LHCN-M2 (cell line): ENCODE measurements at regions not wholly inside any gene's neighbourhood (a gene's known extent, or its start where the extent isn't known, plus 50 kb on each side); places are given as distances from the start of the nearest gene placed in this dataset.
A peak's percentile ranks its signal among the peaks of the same experiment; 100 is the strongest.

Experiments
- DNase-seq: peaks from one replicate; pipeline ENCODE4 v3.0.0-alpha.2; 2012; ENCODE audit warnings: low read depth

DNA sequence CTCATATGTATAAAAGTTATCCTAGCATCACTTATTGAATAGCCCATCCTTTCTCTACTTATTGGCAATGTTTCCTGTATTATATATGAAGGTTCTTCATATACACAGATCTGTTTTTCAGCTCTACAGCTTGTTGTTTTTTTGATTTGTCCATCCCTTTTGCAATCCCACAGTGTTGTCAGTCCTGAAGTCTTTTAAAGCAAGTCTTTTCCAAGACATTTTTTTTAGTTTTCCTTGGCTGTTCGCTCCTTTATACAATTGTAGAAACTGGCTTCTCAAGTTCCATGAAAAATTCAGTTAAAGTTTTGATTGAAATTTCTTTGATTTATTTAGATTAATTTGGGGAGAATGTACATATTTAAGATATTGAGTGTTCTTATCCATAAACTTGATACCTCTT, 295.3 kb upstream of the SORL1-AS1 start:
- DNase-seq: no peak

DNA sequence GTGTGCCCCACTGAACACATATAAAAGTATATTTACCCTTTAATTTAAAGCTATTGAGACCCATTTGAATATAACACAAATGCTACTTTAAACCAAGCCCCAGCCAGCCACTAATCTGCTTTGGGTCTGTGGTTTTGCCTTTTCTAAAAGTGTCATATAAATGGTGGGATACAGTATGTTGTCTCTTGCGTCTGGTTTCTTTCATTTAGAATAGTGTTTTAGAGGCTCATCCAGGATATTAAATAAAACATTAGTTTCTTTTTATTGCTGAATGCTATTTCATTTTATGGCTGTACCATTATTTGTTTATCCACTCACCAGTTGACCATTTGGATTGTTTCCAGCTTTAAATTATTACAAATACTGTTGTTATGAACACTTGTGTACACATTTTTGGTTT, 290.5 kb upstream of the SORL1-AS1 start:
- no peak for DNase-seq

DNA sequence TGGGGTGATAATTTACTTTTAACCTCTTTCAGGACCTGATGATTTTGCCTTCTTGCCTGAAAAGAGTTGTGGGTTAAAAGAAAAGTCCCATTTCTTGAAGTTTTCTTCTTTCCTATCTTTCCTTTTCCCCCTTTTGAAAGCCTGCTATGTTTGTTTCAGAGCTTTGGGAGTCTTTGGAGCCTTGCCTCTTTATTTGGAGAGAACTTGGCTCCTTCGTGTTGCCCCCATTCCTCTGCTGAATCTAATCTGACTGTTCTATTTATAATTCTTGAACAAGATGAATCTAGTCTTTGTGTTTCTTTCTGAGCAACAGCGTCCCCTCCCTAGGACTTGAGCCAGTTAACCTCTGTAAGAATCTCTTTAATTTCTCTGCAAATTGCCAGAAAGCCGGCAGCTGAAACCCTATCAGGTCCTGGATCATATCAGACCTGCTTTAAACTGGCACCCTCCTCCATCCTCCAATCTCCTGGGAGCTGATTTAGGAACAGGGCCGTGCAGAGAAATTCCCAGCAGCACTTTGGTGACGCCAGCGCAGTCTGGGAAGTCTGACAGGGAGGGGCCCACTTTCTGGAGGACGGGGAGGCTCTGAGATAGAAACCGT, 289.1 kb upstream of the SORL1-AS1 start:
- no peak for DNase-seq

- DNase-seq: no peak
Measured at GRCh38 chr11:121741351-121741760, 288.6 kb upstream of the SORL1-AS1 start.

DNA sequence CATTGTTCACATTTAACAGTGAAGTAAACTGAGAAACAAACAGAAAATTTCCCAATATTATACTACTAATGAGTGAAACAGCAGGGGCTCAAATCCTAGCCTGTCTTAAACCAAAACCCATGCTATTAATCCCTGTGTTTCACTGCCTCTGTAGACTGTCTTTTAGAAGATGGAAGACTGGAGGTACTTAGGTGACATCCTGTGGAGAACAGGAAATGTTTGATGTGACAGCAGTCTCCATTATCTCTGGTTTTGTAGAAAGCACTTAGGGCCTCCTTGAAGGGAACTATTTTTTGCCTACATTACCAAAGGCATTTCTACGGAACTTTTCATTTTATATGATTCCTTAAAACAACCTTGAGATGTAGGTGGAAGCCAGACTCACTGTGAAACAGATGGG, 288.1 kb upstream of the SORL1-AS1 start:
- no peak for DNase-seq

DNA sequence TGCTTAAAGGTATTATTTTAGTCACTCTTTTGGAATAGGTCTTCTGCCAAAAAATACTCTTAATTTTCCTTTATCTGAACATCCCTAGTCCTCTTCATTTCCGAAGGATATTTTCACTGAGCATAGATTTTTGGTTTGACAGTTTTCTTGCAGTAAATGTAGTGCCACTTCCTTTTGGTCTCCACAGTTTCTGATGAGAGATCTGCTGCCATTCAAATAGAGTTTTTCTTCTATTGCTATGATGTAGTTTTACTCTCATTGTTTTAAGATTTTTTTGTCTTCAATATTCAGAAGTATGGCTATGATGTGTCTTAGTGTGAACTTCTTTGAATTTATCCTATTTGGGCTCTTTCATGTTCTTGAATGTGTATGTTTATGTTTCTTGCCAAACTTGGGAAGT, 281.1 kb upstream of the SORL1-AS1 start:
- DNase-seq: no peak

DNA sequence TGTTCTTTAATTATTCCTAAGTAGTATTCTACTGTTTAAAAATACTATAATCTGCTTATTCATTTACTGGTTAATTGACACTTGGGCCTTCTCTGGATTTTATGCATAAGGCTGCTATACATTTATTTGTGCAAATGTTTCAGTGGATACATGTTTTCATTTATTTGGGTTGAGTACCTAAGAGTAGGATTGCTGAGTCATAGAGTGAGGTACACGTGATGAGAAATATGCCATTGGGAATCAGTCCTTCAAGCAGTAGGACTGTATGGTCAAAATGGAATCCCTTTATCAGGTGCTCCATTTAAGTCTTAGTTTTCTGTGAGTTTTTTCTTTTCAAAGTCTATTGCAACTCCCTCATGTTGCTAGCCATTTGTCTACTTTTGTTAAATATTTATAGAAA, 275.2 kb upstream of the SORL1-AS1 start:
- no peak for DNase-seq

DNA sequence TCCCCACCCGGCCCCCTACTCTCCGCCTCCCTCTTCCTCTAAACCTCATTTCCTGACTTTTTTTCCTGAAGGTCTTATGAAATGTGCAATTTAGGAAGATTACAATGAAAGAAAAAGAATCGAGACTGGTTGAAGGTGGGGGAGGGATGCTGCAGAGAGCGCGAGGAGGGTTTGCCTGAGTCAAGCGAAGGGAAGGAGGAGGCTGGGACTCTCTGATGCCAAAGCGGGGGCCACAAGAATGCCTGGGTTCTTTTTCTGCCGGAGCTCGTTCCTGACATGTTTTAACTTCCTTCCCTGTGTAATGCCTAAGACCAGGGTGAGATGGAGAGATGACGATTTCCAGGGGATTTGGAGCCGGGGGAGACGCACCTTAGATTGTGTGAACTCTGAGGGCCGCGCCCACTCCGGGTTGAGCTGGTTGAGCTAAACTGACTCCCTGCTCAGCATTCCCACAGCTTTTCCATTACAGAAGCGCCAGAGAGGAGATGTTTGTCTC, 270.5 kb upstream of the SORL1-AS1 start:
- DNase-seq: no peak

DNA sequence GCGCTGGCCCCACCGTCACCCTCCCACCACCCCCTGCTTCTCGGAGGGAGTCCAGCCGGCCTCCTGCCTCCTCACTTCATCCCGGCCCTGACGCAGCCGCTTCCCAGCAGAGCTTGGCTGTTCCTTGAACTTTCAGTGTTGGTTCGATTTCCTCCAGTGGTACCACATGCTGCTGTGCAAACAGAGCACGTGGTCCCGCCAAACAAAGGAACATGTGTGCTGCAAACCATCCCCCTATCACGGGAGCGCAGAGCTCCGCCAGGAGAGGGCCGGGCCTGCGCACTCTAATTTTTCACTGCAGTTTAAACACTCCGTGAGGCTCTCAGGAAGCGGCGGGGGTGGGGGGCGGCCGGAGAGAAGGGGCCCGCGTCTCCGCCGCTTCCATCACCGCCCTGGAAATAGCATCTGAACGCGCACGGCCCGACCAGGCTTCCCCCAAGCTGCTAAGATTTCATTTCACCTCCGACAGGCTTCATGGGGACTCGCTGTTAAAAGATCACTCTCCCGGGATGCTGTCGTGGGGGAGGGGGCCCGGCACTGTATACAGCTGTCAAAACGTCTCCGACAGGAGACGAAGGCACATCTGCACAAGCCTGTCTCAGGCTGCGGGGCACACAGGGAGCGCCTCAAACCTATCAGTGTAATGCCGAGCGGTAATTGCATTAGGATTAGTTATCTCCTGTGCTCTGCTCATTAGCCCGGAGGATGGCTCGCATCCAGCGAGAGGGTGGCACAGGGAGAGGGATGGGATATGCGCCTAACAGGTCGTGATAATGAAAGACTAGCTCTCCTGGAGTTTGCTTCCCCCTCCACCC, 269.9 kb upstream of the SORL1-AS1 start:
- DNase-seq: peak; percentile 76

- no peak for DNase-seq
Measured at GRCh38 chr11:121721961-121722360, 269.2 kb upstream of the SORL1-AS1 start.

DNA sequence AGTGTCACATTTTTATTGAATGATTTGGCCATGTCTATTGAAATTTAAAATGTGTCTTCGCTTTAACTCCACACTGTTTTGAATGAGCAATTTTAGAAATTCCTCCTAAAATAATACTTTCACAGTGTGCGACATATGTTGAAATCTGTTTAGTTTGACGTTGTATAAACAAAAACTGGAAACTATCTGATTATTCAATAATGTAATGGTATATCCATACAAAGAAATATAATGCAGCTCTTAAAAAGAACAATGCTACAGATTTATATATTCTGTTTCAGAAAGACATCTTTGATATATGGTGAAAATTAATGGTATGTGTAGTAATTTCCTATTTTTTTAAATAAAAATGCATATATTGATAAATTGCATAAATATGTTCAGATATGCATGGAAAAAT, 268.7 kb upstream of the SORL1-AS1 start:
- no peak for DNase-seq

GRCh38 chr11:121717296-121717695, 264.5 kb upstream of the SORL1-AS1 start:
- peak; percentile 19 for DNase-seq

DNA sequence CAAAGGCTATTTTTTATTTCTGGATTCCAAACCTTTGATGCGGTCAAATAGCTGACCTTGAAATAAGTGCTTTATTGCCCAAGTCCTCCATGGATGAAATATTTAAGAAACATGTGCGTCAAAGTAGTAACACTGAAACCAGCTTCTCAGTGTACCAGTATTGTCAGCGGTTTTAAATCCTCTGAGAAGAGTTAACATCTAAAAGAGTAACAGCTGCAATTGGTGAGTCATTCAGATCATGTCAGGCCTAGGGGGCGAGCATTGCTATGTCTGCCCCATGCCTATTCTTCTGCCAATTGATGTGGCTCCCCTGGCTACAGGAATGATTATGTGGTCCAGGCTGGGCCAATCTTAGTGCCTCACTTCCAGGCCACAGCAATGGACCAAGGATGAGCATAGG, 263.3 kb upstream of the SORL1-AS1 start:
- DNase-seq: peak; percentile 97

- peak; percentile 11 for DNase-seq
Measured at GRCh38 chr11:121715405-121715804, 262.6 kb upstream of the SORL1-AS1 start.

GRCh38 chr11:121714351-121714750, 261.6 kb upstream of the SORL1-AS1 start:
- DNase-seq: peak; percentile 24

DNA sequence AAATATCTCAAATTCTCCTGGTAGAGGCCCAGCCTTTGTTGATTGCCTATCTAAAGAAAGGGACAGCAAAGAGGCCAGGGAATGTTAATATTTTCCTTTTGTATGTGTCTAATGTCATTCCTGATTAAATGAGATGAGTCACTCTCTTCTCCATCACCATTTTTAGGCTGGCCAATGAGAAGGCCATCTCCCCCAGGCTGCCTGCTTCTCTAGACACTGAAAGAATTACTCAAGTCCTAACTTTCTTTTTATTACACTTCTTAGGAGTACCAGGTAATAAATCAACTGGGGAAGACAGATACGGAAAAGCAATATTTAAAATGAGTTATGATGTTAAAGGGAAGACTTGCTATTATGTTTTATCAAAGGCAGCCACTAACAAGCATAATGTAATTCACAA, 259.2 kb upstream of the SORL1-AS1 start:
- DNase-seq: peak; percentile 20

GRCh38 chr11:121711236-121711635, 258.5 kb upstream of the SORL1-AS1 start:
- no peak for DNase-seq

GRCh38 chr11:121706884-121707420, 254.2 kb upstream of the SORL1-AS1 start:
- DNase-seq: no peak

GRCh38 chr11:121703201-121703600, 250.4 kb upstream of the SORL1-AS1 start:
- DNase-seq: no peak

GRCh38 chr11:121700968-121701367, 248.2 kb upstream of the SORL1-AS1 start:
- no peak for DNase-seq

DNA sequence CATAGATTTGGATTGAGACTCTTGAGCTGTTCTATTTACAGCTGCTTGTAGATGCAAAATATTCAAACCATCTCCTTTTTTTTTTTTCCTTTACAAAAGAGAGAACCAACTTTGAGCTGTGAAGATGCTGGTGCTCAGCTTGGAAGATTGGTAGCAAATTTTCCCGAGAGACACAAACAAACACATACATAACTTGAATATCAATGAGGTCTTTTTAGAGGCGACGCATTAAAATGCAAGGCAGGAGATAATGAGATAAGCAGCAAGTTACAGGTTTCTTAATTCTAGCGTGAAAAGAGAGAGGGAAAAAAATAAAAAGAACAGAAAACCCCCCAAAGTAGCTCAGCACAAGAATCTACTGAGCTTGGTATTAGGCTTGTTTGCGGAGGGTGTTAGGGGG, 247.0 kb upstream of the SORL1-AS1 start:
- no peak for DNase-seq

GRCh38 chr11:121696931-121697670, 244.3 kb upstream of the SORL1-AS1 start:
- no peak for DNase-seq
